Transverse colon (tissue), 4 donors: ENCODE measurements at regions not wholly inside any gene's neighbourhood (a gene's known extent, or its start where the extent isn't known, plus 50 kb on each side); places are given as distances from the start of the nearest gene placed in this dataset.

Experiments
- DNase-seq: peaks from one replicate; pipeline ENCODE4 v3.0.0-alpha.2; 2019
- H3K27ac ChIP-seq, 4 donors: fragments of 200-600 bp; sonication (generic); 2 replicates each; pipeline ENCODE4 v1.5.1; 2016 to 2018; ENCODE audit warnings: inconsistent platforms in 4 of 4
- H3K27me3 ChIP-seq: fragments of 200-600 bp; sonication (generic); 2 replicates; pipeline ENCODE4 v1.5.1; 2017; ENCODE audit warnings: inconsistent platforms
- H3K36me3 ChIP-seq, 4 donors: fragments of 200-600 bp; sonication (generic); 2 replicates each; pipeline ENCODE4 v1.5.1; 2017 to 2019; ENCODE audit warnings: inconsistent platforms in 4 of 4
- H3K4me1 ChIP-seq, 4 donors: fragments of 200-600 bp; sonication (generic); 2 replicates each; pipeline ENCODE4 v1.5.1; 2017 to 2020; ENCODE audit warnings: inconsistent platforms in 4 of 4
- H3K4me3 ChIP-seq, 4 donors: fragments of 200-600 bp; sonication (generic); 1 replicate in 1 of 4; 2 replicates in 3 of 4; pipeline versions ENCODE4 v1.5.1 to v1.6.1; 2017 to 2019; ENCODE audit warnings: inconsistent platforms in 4 of 4
- H3K9me3 ChIP-seq, 2 donors: fragments of 200-600 bp; sonication (generic); 2 replicates each; pipeline ENCODE4 v1.5.1; 2017 to 2019; ENCODE audit warnings: inconsistent platforms in 2 of 2
- CTCF ChIP-seq, 5 experiments: fragments of 200-600 bp in 3 of 5; fragments of 450-650 bp in 2 of 5; sonication (generic) in 3 of 5; IDR thresholded peaks; 1 replicate in 2 of 5; 2 replicates in 3 of 5; pipeline ENCODE4 v1.5.1; 2016 to 2017; ENCODE audit warnings: antibody characterized with exemption in 5 of 5, inconsistent platforms in 3 of 5, mild to moderate bottlenecking in 2 of 5, moderate library complexity in 1 of 5
- EP300 ChIP-seq: sonication (generic); formaldehyde crosslinking; IDR thresholded peaks from one replicate; pipeline ENCODE4 v1.6.1; 2017; ENCODE audit warnings: antibody characterized with exemption, low read depth
- POLR2A ChIP-seq: fragments of 450-650 bp; IDR thresholded peaks from one replicate; pipeline ENCODE4 v1.6.1; 2016; ENCODE audit warnings: antibody characterized with exemption, mild to moderate bottlenecking, moderate library complexity
- POLR2AphosphoS5 ChIP-seq, 3 donors: sonication (generic); formaldehyde crosslinking; IDR thresholded peaks; one replicate each; pipeline ENCODE4 v1.6.1; 2016; ENCODE audit warnings: antibody characterized with exemption in 3 of 3
- WGBS, 2 donors: methylation state at CpG; one replicate each; pipeline ENCODE4 v1.1.5; 2018; ENCODE audit warnings: low coverage in 1 of 2; 5-methylcytosine and 5-hydroxymethylcytosine counted together
- in situ Hi-C, 4 donors: fragments of 200-750 bp; cut with MboI; loops; one replicate each; pipeline versions ENCODE4 v1.15.0 to v1.15.1; 2017; ENCODE audit warnings: low sequenced_read_pairs in 3 of 4, low pct_ligation_motif_present in 1 of 4, low pct_unique_long_range_greater_than_20kb in 1 of 4
- intact Hi-C: fragments of 100-400 bp; cut with DNase I; formaldehyde crosslinking; loops from one replicate; pipeline ENCODE4 v1.15.1; 2023; ENCODE audit warnings: low total_unique reads

- Histone ChIP-seq H3K9me3 (no peaks in the 10 kb centered on the region), H3K4me3 (no peak overlapping the region), H3K27me3 (no peaks in the 10 kb centered on the region), H3K4me1 (no peaks in the 10 kb centered on the region), H3K27ac (no peak overlapping the region), H3K36me3 (no peaks in the 10 kb centered on the region)
- in situ Hi-C loops (no loop called here), intact Hi-C loops (no loop called here)
- DNase-seq: no peak
- WGBS, 2 donors: 39 to 55% methylated on average over 2 of the region's 2 CpGs
- TF ChIP-seq POLR2A: no peak
- no peak for TF ChIP-seq EP300
- TF ChIP-seq POLR2AphosphoS5 (IDR thresholded peaks at IDR 0.05): no peak
- TF ChIP-seq CTCF (IDR thresholded peaks at IDR 0.05): no peak
Measured at GRCh38 chr12:74152370-74152769, 385.3 kb upstream of the ATXN7L3B start.

GRCh38 chr12:74166096-74166495 is 371.5 kb upstream of the ATXN7L3B start:
- no peak overlapping the region for H3K27ac ChIP-seq
- 75 to 82% methylated on average over 1 to 2 of the region's 2 CpGs for WGBS, 2 donors
- TF ChIP-seq EP300: no peak
- no peak for TF ChIP-seq POLR2A
- no peak for TF ChIP-seq CTCF (IDR thresholded peaks at IDR 0.05)
- TF ChIP-seq POLR2AphosphoS5 (IDR thresholded peaks at IDR 0.05): no peak
- H3K9me3 ChIP-seq: no peaks in the 10 kb centered on the region
- intact Hi-C loops: no loop called here
- H3K4me1 ChIP-seq: no peaks in the 10 kb centered on the region
- in situ Hi-C loops: no loop called here
- no peaks in the 10 kb centered on the region for H3K36me3 ChIP-seq
- no peaks in the 10 kb centered on the region for H3K27me3 ChIP-seq
- no peak for DNase-seq
- no peak overlapping the region for H3K4me3 ChIP-seq

GRCh38 chr12:74169607-74170006 is 368.0 kb upstream of the ATXN7L3B start:
- DNase-seq: no peak
- Histone ChIP-seq H3K27ac (no peak overlapping the region), H3K4me1 (no peaks in the 10 kb centered on the region), H3K36me3 (no peaks in the 10 kb centered on the region), H3K4me3 (no peak overlapping the region), H3K27me3 (no peaks in the 10 kb centered on the region), H3K9me3 (no peaks in the 10 kb centered on the region)
- WGBS, 2 donors: 46 to 64% methylated on average over 2 of the region's 2 CpGs
- intact Hi-C loops (no loop called here), in situ Hi-C loops (no loop called here)
- TF ChIP-seq EP300: no peak
- TF ChIP-seq CTCF (IDR thresholded peaks at IDR 0.05): no peak
- TF ChIP-seq POLR2AphosphoS5 (IDR thresholded peaks at IDR 0.05): no peak
- no peak for TF ChIP-seq POLR2A

- in situ Hi-C loops (no loop called here), intact Hi-C loops (no loop called here)
- Histone ChIP-seq H3K9me3 (no peaks in the 10 kb centered on the region), H3K4me3 (no peak overlapping the region), H3K27me3 (no peaks in the 10 kb centered on the region), H3K4me1 (no peaks in the 10 kb centered on the region), H3K27ac (no peak overlapping the region), H3K36me3 (no peaks in the 10 kb centered on the region)
- DNase-seq: no peak
- 89 to 91% methylated on average over 4 to 41 of the region's 42 CpGs for WGBS, 2 donors
- TF ChIP-seq POLR2A (no peak), POLR2AphosphoS5 (IDR thresholded peaks at IDR 0.05) (no peak), EP300 (no peak), CTCF (IDR thresholded peaks at IDR 0.05) (no peak)
Measured at GRCh38 chr12:74170645-74171477, 366.8 kb upstream of the ATXN7L3B start.
